ENCODE measurements at regions not wholly inside any gene's neighbourhood (a gene's known extent, or its start where the extent isn't known, plus 50 kb on each side); places are given as distances from the start of the nearest gene placed in this dataset.
A peak's percentile ranks its signal among the peaks of the same experiment; 100 is the strongest.
"Not testable (repeated sequence)": the region's sequence is repeated elsewhere in the genome, so short reads cannot be mapped to it uniquely, and the experiment has no call there.

DNA sequence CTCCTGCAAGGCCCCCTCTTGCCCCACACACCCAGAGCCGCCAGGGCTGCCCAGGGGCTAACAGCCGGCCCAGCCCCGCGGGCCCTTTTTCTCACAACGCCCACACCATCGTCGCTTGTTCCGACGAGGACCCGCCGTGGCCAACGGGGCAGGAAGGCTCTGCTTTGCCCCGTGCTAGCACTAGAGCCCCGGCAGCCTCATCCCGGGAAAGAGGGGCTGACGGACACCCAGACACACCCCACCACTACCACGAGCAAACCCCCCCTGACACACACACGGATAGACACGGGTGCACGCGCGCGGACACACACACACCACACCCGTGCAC lies 443.2 kb upstream of the DEFB115 start:
- WGBS, 2 donors (ENCODE audit: extremely low coverage in 2 of 2, insufficient read length in 2 of 2, insufficient replicate concordance in 1 of 2), result no CpG with 5 or more reads among the region's 24 CpGs
- not testable (repeated sequence) for H4K91ac ChIP-seq (ENCODE audit: low read depth, low read length, poor library complexity); H3K27ac ChIP-seq (replicated peaks; ENCODE audit: low read length); H2AK5ac ChIP-seq (ENCODE audit: low read depth, low read length); DNase-seq (ENCODE audit: low spot score); H3K4me3 ChIP-seq (ENCODE audit: low read length in 2 of 2); H3K14ac ChIP-seq (ENCODE audit: low read length); H2BK5ac ChIP-seq (ENCODE audit: low read length); H3K4me1 ChIP-seq (ENCODE audit: control insufficient read depth in 2 of 2, insufficient read depth in 1 of 2, low read depth in 1 of 2, low read length in 2 of 2); H2BK120ac ChIP-seq (ENCODE audit: low read depth, low read length); H3K27me3 ChIP-seq (ENCODE audit: control insufficient read depth in 3 of 3, insufficient read depth in 3 of 3, low read depth in 1 of 3, low read length in 3 of 3); H3K9ac ChIP-seq (ENCODE audit: low read depth, low read length, poor library complexity); H3K23ac ChIP-seq (ENCODE audit: low read depth, low read length, poor library complexity); H2BK12ac ChIP-seq (ENCODE audit: low read length); H3K18ac ChIP-seq (ENCODE audit: low read length); H3K4me2 ChIP-seq (ENCODE audit: insufficient read depth, low read length, poor library complexity, severe bottlenecking); H3K79me1 ChIP-seq (ENCODE audit: low read depth, low read length); H3K4ac ChIP-seq (ENCODE audit: low read length); H2BK15ac ChIP-seq (ENCODE audit: low read length); H2AFZ ChIP-seq (ENCODE audit: low read length); H3K36me3 ChIP-seq (replicated peaks in 1 of 2; ENCODE audit: control insufficient read depth in 2 of 2, insufficient read depth in 2 of 2, low read length in 2 of 2); H4K8ac ChIP-seq (ENCODE audit: low read depth, low read length)
- H3K9me3 ChIP-seq (replicated peaks in 1 of 2; ENCODE audit: control insufficient read depth in 2 of 2, insufficient read depth in 1 of 2, low read depth in 1 of 2, low read length in 2 of 2), result peaks cover 0 to 20% of the 10 kb centered on the region in 2 donors

DNA sequence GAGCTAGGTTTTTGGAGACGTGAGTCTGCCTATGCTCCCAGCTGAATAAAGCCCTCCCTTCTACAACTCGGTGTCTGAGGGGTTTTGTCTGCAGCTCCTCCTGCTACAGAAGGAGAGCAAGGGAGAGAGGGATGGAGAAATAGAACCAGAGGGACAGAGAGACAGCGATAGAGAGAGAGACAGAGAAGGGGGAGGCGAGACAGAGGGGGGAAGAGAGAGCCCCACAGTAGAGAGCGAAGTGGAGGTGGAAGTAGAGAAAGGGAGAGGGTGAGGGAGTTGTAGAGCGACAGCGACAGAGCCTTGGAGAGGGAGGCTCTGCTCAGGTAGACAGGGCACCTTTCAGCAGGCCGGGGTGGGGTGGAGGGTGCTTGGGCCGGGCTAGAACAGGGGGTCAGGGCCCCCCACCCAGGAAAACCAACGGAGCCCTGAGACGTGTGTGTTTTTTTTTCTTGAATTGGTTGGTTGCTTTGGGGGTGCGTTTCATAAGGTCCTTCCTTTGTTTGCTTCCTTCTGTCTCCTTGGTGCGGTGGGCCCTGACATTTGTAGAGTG lies 442.4 kb upstream of the DEFB115 start:
- not testable (repeated sequence) for H3K36me3 ChIP-seq (replicated peaks in 1 of 2; ENCODE audit: control insufficient read depth in 2 of 2, insufficient read depth in 2 of 2, low read length in 2 of 2); H3K4ac ChIP-seq (ENCODE audit: low read length); DNase-seq (ENCODE audit: low spot score); H2AK5ac ChIP-seq (ENCODE audit: low read depth, low read length); H3K4me1 ChIP-seq (ENCODE audit: control insufficient read depth in 2 of 2, insufficient read depth in 1 of 2, low read depth in 1 of 2, low read length in 2 of 2); H3K9ac ChIP-seq (ENCODE audit: low read depth, low read length, poor library complexity); H4K8ac ChIP-seq (ENCODE audit: low read depth, low read length); H2BK12ac ChIP-seq (ENCODE audit: low read length); H3K27me3 ChIP-seq (ENCODE audit: control insufficient read depth in 3 of 3, insufficient read depth in 3 of 3, low read depth in 1 of 3, low read length in 3 of 3); H3K79me1 ChIP-seq (ENCODE audit: low read depth, low read length); H3K27ac ChIP-seq (replicated peaks; ENCODE audit: low read length); H3K4me2 ChIP-seq (ENCODE audit: insufficient read depth, low read length, poor library complexity, severe bottlenecking); H3K23ac ChIP-seq (ENCODE audit: low read depth, low read length, poor library complexity)
- Histone ChIP-seq H2AFZ (ENCODE audit: low read length) (peak overlapping the region; percentile 11), H3K18ac (ENCODE audit: low read length) (peak overlapping the region; percentile 4), H4K91ac (ENCODE audit: low read depth, low read length, poor library complexity) (peak overlapping the region; percentile 85), H2BK15ac (ENCODE audit: low read length) (peak overlapping the region; percentile 43), H3K9me3 (replicated peaks in 1 of 2; ENCODE audit: control insufficient read depth in 2 of 2, insufficient read depth in 1 of 2, low read depth in 1 of 2, low read length in 2 of 2) (peaks cover 0 to 20% of the 10 kb centered on the region in 2 donors), H3K14ac (ENCODE audit: low read length) (peak overlapping the region; percentile 71), H2BK5ac (ENCODE audit: low read length) (peak overlapping the region; percentile 53), H3K4me3 (ENCODE audit: low read length in 2 of 2) (peak overlapping the region in 1 of 2 donors; percentile 3), H2BK120ac (ENCODE audit: low read depth, low read length) (peak overlapping the region; percentile 67)
- WGBS, 2 donors (ENCODE audit: extremely low coverage in 2 of 2, insufficient read length in 2 of 2, insufficient replicate concordance in 1 of 2), result no CpG with 5 or more reads among the region's 13 CpGs

- Histone ChIP-seq H3K9ac (ENCODE audit: low read depth, low read length, poor library complexity) (no peak overlapping the region), H3K4me1 (ENCODE audit: control insufficient read depth in 2 of 2, insufficient read depth in 1 of 2, low read depth in 1 of 2, low read length in 2 of 2) (peaks cover 0 to 3% of the 10 kb centered on the region in 2 donors), H3K23ac (ENCODE audit: low read depth, low read length, poor library complexity) (peak overlapping the region; percentile 20), H3K9me3 (replicated peaks in 1 of 2; ENCODE audit: control insufficient read depth in 2 of 2, insufficient read depth in 1 of 2, low read depth in 1 of 2, low read length in 2 of 2) (peaks cover 0 to 20% of the 10 kb centered on the region in 2 donors), H2BK5ac (ENCODE audit: low read length) (peak overlapping the region; percentile 53), H2BK120ac (ENCODE audit: low read depth, low read length) (no peak overlapping the region), H3K4ac (ENCODE audit: low read length) (no peak overlapping the region), H4K8ac (ENCODE audit: low read depth, low read length) (no peak overlapping the region), H3K79me1 (ENCODE audit: low read depth, low read length) (no peaks in the 10 kb centered on the region), H3K27ac (replicated peaks; ENCODE audit: low read length) (no peak overlapping the region), H3K4me2 (ENCODE audit: insufficient read depth, low read length, poor library complexity, severe bottlenecking) (no peak overlapping the region), H2BK15ac (ENCODE audit: low read length) (no peak overlapping the region), H3K36me3 (replicated peaks in 1 of 2; ENCODE audit: control insufficient read depth in 2 of 2, insufficient read depth in 2 of 2, low read length in 2 of 2) (peaks cover 0 to 1% of the 10 kb centered on the region in 2 donors), H3K4me3 (ENCODE audit: low read length in 2 of 2) (no peak overlapping the region), H3K14ac (ENCODE audit: low read length) (no peak overlapping the region), H2BK12ac (ENCODE audit: low read length) (no peak overlapping the region), H4K91ac (ENCODE audit: low read depth, low read length, poor library complexity) (no peak overlapping the region), H2AFZ (ENCODE audit: low read length) (peak overlapping the region; percentile 11), H2AK5ac (ENCODE audit: low read depth, low read length) (no peak overlapping the region), H3K27me3 (ENCODE audit: control insufficient read depth in 3 of 3, insufficient read depth in 3 of 3, low read depth in 1 of 3, low read length in 3 of 3) (peaks cover 0 to 7% (median 3%) of the 10 kb centered on the region in 3 experiments), H3K18ac (ENCODE audit: low read length) (no peak overlapping the region)
- WGBS, 2 donors (ENCODE audit: extremely low coverage in 2 of 2, insufficient read length in 2 of 2, insufficient replicate concordance in 1 of 2), result no CpG with 5 or more reads among the region's 38 CpGs
- no peak for DNase-seq (ENCODE audit: low spot score)
Measured at GRCh38 chr20:30815577-30816181, 441.8 kb upstream of the DEFB115 start.

DNA sequence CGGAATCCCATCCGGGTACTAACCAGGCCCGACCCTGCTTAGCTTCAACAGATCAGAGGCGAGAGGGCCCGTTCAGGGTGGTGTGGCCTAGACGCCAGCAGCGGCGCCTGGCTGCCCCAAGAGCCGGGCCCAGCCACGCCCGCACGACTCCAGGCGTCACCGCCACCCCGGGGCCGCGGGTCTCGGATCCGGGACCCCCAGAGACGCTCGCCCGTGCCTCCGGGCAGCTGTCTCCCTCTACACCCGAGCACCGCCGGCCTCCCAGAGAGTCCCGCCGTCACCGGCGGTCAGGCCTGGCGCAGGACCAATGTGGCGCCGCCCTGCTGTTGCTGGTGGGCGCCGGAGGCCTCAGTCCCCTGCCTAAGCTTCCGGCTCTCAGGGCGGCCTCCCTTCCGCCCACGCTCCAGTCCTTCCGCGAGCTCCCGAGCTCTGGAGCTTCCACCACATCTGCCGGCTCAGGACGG lies 441.2 kb upstream of the DEFB115 start:
- H2AK5ac ChIP-seq (ENCODE audit: low read depth, low read length), result no peak overlapping the region
- DNase-seq (ENCODE audit: low spot score), result no peak
- peak overlapping the region; percentile 72 for H4K91ac ChIP-seq (ENCODE audit: low read depth, low read length, poor library complexity)
- peaks cover 0 to 1% of the 10 kb centered on the region in 2 donors for H3K36me3 ChIP-seq (replicated peaks in 1 of 2; ENCODE audit: control insufficient read depth in 2 of 2, insufficient read depth in 2 of 2, low read length in 2 of 2)
- peak overlapping the region; percentile 31 for H3K23ac ChIP-seq (ENCODE audit: low read depth, low read length, poor library complexity)
- WGBS, 2 donors (ENCODE audit: extremely low coverage in 2 of 2, insufficient read length in 2 of 2, insufficient replicate concordance in 1 of 2), result no CpG with 5 or more reads among the region's 44 CpGs
- H3K4me1 ChIP-seq (ENCODE audit: control insufficient read depth in 2 of 2, insufficient read depth in 1 of 2, low read depth in 1 of 2, low read length in 2 of 2), result peaks cover 0 to 3% of the 10 kb centered on the region in 2 donors
- H2BK15ac ChIP-seq (ENCODE audit: low read length), result no peak overlapping the region
- no peak overlapping the region for H3K18ac ChIP-seq (ENCODE audit: low read length)
- no peak overlapping the region for H2BK12ac ChIP-seq (ENCODE audit: low read length)
- no peak overlapping the region for H2BK5ac ChIP-seq (ENCODE audit: low read length)
- H3K4me2 ChIP-seq (ENCODE audit: insufficient read depth, low read length, poor library complexity, severe bottlenecking), result no peak overlapping the region
- H3K4me3 ChIP-seq (ENCODE audit: low read length in 2 of 2), result no peak overlapping the region
- no peaks in the 10 kb centered on the region for H3K79me1 ChIP-seq (ENCODE audit: low read depth, low read length)
- no peak overlapping the region for H4K8ac ChIP-seq (ENCODE audit: low read depth, low read length)
- H2BK120ac ChIP-seq (ENCODE audit: low read depth, low read length), result no peak overlapping the region
- H3K27ac ChIP-seq (replicated peaks; ENCODE audit: low read length), result no peak overlapping the region
- no peak overlapping the region for H3K14ac ChIP-seq (ENCODE audit: low read length)
- no peak overlapping the region for H3K9ac ChIP-seq (ENCODE audit: low read depth, low read length, poor library complexity)
- H3K9me3 ChIP-seq (replicated peaks in 1 of 2; ENCODE audit: control insufficient read depth in 2 of 2, insufficient read depth in 1 of 2, low read depth in 1 of 2, low read length in 2 of 2), result peaks cover 0 to 20% of the 10 kb centered on the region in 2 donors
- peaks cover 0 to 7% (median 3%) of the 10 kb centered on the region in 3 experiments for H3K27me3 ChIP-seq (ENCODE audit: control insufficient read depth in 3 of 3, insufficient read depth in 3 of 3, low read depth in 1 of 3, low read length in 3 of 3)
- H2AFZ ChIP-seq (ENCODE audit: low read length), result peak overlapping the region; percentile 40
- H3K4ac ChIP-seq (ENCODE audit: low read length), result no peak overlapping the region

Data from neuronal stem cell (in vitro differentiated cells).